K562 (cell line): ENCODE measurements at regions not wholly inside any gene's neighbourhood (a gene's known extent, or its start where the extent isn't known, plus 50 kb on each side); places are given as distances from the start of the nearest gene placed in this dataset.
A peak's percentile ranks its signal among the peaks of the same experiment; 100 is the strongest.

Experiments
- CBX8 ChIP-seq: fragments of 200-600 bp; sonication (generic); IDR thresholded peaks from 2 replicates; pipeline ENCODE4 v1.6.1; 2012; ENCODE audit warnings: borderline replicate concordance, mixed run types, low read depth, mild to moderate bottlenecking, moderate library complexity, mixed read lengths, low read length, control low read depth, inconsistent platforms; ENCODE audit not compliant: poor library complexity, severe bottlenecking; ENCODE audit errors: extremely low read depth
- DPF2 ChIP-seq: fragments of 450-650 bp; IDR thresholded peaks from 2 replicates; pipeline ENCODE4 v1.6.1; 2016
- FOXJ2 ChIP-seq: fragments of 200-800 bp; sonication (Bioruptor generic); IDR thresholded peaks from 2 replicates; pipeline ENCODE4 v1.6.1; 2016; ENCODE audit warnings: missing genetic modification characterization, missing compliant biosample characterization
- LARP7 ChIP-seq: fragments of 450-650 bp; IDR thresholded peaks from 2 replicates; pipeline ENCODE4 v1.6.1; 2016
- RBM17 ChIP-seq: fragments of 200-400 bp; formaldehyde crosslinking; IDR thresholded peaks from 2 replicates; pipeline ENCODE4 v1.6.1; 2017; ENCODE audit warnings: low read depth, mild to moderate bottlenecking, low read length, borderline replicate concordance
- RCOR1 ChIP-seq, 2 experiments: IDR thresholded peaks; 2 replicates each; pipeline ENCODE4 v1.6.1; 2012; ENCODE audit warnings: low read depth in 2 of 2, low read length in 2 of 2, borderline replicate concordance in 1 of 2, improper control_type of control experiment in 1 of 2
- SMAD1 ChIP-seq: fragments of 150-350 bp; IDR thresholded peaks from 2 replicates; pipeline ENCODE4 v1.6.1; 2014; ENCODE audit warnings: low read length, low read depth; ENCODE audit not compliant: partially characterized antibody
- SMAD4 ChIP-seq: fragments of 250-450 bp; sonication (Bioruptor Pico); conservative IDR thresholded peaks from 2 replicates; pipeline ENCODE4 v1.8.0; 2021; ENCODE audit warnings: inconsistent platforms, mild to moderate bottlenecking, moderate library complexity
- SRSF7 ChIP-seq: fragments of 200-400 bp; formaldehyde crosslinking; optimal IDR thresholded peaks from 2 replicates; pipeline ENCODE3; 2017; ENCODE audit warnings: mild to moderate bottlenecking, low read depth, low read length
- TBP ChIP-seq: optimal IDR thresholded peaks from 2 replicates; pipeline ENCODE3; 2011; ENCODE audit warnings: low read depth, low read length, improper control_type of control experiment
- ZNF584 ChIP-seq: fragments of 200-800 bp; sonication (Bioruptor generic); IDR thresholded peaks from 2 replicates; pipeline ENCODE4 v1.6.1; 2016; ENCODE audit warnings: low read depth, mild to moderate bottlenecking, missing genetic modification characterization, missing compliant biosample characterization
- TF ChIP-seq, protein P1 (sequence below): fragments of 250-450 bp; sonication (Bioruptor Pico); IDR thresholded peaks from 2 replicates; pipeline ENCODE4 v1.8.0; 2021; ENCODE audit warnings: borderline replicate concordance, mild to moderate bottlenecking, moderate library complexity; ENCODE audit not compliant: poor library complexity, severe bottlenecking
- TF ChIP-seq, protein P2 (sequence below): sonication (generic); formaldehyde crosslinking; IDR thresholded peaks from 2 replicates; pipeline ENCODE4 v1.5.0; 2020; ENCODE audit warnings: missing genetic modification reagents
- TF ChIP-seq, protein P3 (sequence below): fragments of 450-650 bp; IDR thresholded peaks from 2 replicates; pipeline ENCODE4 v1.6.1; 2017; ENCODE audit warnings: antibody characterized with exemption, mild to moderate bottlenecking
- TF ChIP-seq, protein P4 (sequence below): fragments of 450-650 bp; IDR thresholded peaks from 2 replicates; pipeline ENCODE4 v1.6.1; 2017; ENCODE audit warnings: mild to moderate bottlenecking, moderate library complexity
- TF ChIP-seq, protein P5 (sequence below): sonication (generic); formaldehyde crosslinking; IDR thresholded peaks from 2 replicates; pipeline ENCODE4 v1.8.1; 2023; ENCODE audit warnings: mild to moderate bottlenecking, missing genetic modification reagents
- TF ChIP-seq, protein P6 (sequence below): IDR thresholded peaks from 2 replicates; pipeline ENCODE4 v1.6.1; 2014; ENCODE audit warnings: antibody characterized with exemption

DNA sequence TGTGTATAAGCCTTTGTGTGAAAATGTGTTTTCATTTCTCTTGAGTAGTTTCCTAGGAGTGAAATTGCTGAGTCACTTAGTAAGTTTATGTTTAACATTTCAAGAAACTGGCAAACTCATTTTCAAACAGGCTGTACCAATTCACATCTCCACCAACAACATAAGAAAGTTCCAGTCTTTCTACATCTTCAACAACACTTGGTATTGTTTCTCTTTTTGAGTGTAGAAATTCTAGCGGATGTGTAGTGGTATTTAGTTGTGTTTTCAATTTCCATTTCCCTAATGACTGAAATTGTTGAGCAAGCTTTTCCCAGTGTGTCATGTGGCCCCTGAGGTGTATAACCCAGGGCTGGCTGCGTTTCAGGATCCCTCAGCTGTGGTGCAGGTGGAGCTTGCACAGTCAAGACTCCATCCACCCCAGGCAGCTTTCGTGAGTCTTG, 258.5 kb downstream of the PDCD6IP start (continued):
- TF ChIP-seq RBM17 (no peak), SRSF7 (no peak), DPF2 (peak; percentile 64), RCOR1 (IDR thresholded peaks at IDR 0.05; ENCODE audit: borderline replicate concordance in 1 of 2, low read depth in 2 of 2, low read length in 2 of 2) (no peak), SMAD4 (CRISPR knock-in tag) (no peak; the same call in 1 of the 2 replicates), ZNF584 (CRISPR knock-in tag) (no peak), LARP7 (no peak), CBX8 (no peak), SMAD1 (no peak), FOXJ2 (tag) (0 out of 2 replicates have a peak, but pooled peaks have one; percentile 39), TBP (no peak)
- TF ChIP-seq, protein P1, sequence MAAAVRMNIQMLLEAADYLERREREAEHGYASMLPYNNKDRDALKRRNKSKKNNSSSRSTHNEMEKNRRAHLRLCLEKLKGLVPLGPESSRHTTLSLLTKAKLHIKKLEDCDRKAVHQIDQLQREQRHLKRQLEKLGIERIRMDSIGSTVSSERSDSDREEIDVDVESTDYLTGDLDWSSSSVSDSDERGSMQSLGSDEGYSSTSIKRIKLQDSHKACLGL (CRISPR knock-in tag), result no peak
- TF ChIP-seq, protein P2, sequence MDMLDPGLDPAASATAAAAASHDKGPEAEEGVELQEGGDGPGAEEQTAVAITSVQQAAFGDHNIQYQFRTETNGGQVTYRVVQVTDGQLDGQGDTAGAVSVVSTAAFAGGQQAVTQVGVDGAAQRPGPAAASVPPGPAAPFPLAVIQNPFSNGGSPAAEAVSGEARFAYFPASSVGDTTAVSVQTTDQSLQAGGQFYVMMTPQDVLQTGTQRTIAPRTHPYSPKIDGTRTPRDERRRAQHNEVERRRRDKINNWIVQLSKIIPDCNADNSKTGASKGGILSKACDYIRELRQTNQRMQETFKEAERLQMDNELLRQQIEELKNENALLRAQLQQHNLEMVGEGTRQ (CRISPR knock-in tag), result peak; percentile 40
- TF ChIP-seq, protein P3, sequence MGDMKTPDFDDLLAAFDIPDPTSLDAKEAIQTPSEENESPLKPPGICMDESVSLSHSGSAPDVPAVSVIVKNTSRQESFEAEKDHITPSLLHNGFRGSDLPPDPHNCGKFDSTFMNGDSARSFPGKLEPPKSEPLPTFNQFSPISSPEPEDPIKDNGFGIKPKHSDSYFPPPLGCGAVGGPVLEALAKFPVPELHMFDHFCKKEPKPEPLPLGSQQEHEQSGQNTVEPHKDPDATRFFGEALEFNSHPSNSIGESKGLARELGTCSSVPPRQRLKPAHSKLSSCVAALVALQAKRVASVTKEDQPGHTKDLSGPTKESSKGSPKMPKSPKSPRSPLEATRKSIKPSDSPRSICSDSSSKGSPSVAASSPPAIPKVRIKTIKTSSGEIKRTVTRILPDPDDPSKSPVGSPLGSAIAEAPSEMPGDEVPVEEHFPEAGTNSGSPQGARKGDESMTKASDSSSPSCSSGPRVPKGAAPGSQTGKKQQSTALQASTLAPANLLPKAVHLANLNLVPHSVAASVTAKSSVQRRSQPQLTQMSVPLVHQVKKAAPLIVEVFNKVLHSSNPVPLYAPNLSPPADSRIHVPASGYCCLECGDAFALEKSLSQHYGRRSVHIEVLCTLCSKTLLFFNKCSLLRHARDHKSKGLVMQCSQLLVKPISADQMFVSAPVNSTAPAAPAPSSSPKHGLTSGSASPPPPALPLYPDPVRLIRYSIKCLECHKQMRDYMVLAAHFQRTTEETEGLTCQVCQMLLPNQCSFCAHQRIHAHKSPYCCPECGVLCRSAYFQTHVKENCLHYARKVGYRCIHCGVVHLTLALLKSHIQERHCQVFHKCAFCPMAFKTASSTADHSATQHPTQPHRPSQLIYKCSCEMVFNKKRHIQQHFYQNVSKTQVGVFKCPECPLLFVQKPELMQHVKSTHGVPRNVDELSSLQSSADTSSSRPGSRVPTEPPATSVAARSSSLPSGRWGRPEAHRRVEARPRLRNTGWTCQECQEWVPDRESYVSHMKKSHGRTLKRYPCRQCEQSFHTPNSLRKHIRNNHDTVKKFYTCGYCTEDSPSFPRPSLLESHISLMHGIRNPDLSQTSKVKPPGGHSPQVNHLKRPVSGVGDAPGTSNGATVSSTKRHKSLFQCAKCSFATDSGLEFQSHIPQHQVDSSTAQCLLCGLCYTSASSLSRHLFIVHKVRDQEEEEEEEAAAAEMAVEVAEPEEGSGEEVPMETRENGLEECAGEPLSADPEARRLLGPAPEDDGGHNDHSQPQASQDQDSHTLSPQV, result peak; percentile 74
- TF ChIP-seq, protein P4, sequence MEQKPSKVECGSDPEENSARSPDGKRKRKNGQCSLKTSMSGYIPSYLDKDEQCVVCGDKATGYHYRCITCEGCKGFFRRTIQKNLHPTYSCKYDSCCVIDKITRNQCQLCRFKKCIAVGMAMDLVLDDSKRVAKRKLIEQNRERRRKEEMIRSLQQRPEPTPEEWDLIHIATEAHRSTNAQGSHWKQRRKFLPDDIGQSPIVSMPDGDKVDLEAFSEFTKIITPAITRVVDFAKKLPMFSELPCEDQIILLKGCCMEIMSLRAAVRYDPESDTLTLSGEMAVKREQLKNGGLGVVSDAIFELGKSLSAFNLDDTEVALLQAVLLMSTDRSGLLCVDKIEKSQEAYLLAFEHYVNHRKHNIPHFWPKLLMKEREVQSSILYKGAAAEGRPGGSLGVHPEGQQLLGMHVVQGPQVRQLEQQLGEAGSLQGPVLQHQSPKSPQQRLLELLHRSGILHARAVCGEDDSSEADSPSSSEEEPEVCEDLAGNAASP, result no peak
- TF ChIP-seq, protein P5, sequence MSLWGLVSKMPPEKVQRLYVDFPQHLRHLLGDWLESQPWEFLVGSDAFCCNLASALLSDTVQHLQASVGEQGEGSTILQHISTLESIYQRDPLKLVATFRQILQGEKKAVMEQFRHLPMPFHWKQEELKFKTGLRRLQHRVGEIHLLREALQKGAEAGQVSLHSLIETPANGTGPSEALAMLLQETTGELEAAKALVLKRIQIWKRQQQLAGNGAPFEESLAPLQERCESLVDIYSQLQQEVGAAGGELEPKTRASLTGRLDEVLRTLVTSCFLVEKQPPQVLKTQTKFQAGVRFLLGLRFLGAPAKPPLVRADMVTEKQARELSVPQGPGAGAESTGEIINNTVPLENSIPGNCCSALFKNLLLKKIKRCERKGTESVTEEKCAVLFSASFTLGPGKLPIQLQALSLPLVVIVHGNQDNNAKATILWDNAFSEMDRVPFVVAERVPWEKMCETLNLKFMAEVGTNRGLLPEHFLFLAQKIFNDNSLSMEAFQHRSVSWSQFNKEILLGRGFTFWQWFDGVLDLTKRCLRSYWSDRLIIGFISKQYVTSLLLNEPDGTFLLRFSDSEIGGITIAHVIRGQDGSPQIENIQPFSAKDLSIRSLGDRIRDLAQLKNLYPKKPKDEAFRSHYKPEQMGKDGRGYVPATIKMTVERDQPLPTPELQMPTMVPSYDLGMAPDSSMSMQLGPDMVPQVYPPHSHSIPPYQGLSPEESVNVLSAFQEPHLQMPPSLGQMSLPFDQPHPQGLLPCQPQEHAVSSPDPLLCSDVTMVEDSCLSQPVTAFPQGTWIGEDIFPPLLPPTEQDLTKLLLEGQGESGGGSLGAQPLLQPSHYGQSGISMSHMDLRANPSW, result no peak
- TF ChIP-seq, protein P6, sequence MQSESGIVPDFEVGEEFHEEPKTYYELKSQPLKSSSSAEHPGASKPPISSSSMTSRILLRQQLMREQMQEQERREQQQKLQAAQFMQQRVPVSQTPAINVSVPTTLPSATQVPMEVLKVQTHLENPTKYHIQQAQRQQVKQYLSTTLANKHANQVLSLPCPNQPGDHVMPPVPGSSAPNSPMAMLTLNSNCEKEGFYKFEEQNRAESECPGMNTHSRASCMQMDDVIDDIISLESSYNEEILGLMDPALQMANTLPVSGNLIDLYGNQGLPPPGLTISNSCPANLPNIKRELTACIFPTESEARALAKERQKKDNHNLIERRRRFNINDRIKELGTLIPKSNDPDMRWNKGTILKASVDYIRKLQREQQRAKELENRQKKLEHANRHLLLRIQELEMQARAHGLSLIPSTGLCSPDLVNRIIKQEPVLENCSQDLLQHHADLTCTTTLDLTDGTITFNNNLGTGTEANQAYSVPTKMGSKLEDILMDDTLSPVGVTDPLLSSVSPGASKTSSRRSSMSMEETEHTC, result no peak
